Activated CD4-positive, alpha-beta T cell treated with anti-CD3 and anti-CD28 coated beads, Interleukin-2, amount 10 ng/mL, durations not matched to agents 24 days and 14 days (primary cell): ENCODE measurements at regions not wholly inside any gene's neighbourhood (a gene's known extent, or its start where the extent isn't known, plus 50 kb on each side); places are given as distances from the start of the nearest gene placed in this dataset.
A peak's percentile ranks its signal among the peaks of the same experiment; 100 is the strongest.

Source experiments
- DNase-seq: peaks from one replicate; pipeline ENCODE4 v3.0.0; 2022
- H3K27ac Mint-ChIP-seq: one replicate; pipeline ENCODE4 v1.8.0; 2022; ENCODE audit warnings: mild to moderate bottlenecking, mixed read lengths
- H3K27me3 Mint-ChIP-seq: one replicate; pipeline ENCODE4 v1.8.0; 2022; ENCODE audit warnings: mixed read lengths
- H3K36me3 Mint-ChIP-seq: one replicate; pipeline ENCODE4 v1.8.0; 2022; ENCODE audit warnings: low read depth, mild to moderate bottlenecking, mixed read lengths
- H3K4me1 Mint-ChIP-seq: one replicate; pipeline ENCODE4 v1.8.0; 2021; ENCODE audit warnings: mixed read lengths
- H3K4me3 Mint-ChIP-seq: one replicate; pipeline ENCODE4 v1.8.0; 2022; ENCODE audit warnings: mild to moderate bottlenecking, moderate library complexity, mixed read lengths
- H3K9me3 Mint-ChIP-seq: one replicate; pipeline ENCODE4 v1.8.0; 2021; ENCODE audit warnings: mixed read lengths
- intact Hi-C: fragments of 100-400 bp; cut with micrococcal nuclease; formaldehyde crosslinking; loops from one replicate; pipeline ENCODE4 v1.15.1; 2023

DNA sequence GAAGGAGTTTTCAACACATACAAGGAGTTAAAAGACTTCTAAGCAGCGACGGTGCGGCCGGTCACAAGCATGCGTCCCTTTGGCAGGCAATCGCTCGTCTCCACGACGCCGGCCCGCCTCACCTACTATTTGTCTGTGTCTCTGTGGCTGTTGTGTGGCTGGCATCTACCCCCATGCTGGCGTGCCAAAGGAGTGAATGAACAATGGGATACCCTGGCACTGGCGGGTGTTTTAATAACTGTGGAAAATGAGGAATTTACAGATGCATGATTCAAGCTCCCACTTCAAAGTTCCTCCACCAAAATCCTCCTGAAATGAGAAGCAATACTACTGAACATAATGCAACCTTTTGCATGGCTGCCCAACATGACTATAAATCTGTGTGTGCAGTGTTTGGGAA is 176.6 kb downstream of the KLF5 start:
- H3K36me3 Mint-ChIP-seq: no peaks in the 10 kb centered on the region
- H3K27ac Mint-ChIP-seq: no peak overlapping the region

DNA sequence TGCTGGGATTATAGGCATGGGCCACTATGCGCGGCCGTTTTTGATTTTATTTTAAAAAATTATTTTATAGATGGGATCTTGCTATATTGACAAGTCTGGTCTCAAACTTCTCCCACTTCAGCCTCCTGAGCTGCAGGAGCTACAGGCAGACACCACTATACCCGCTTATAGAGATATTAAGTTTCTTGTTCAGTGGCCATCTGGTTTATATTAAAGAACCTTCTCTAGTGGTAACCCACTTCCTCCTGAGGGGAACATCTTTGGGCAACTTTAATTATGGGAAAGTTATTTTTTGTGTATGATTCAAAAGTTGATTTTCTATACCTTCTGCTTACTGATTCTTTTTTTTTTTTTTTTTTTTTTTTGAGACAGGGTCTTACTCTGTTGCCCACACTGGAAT is 172.7 kb downstream of the KLF5 start:
- Mint-ChIP-seq H3K36me3 (no peaks in the 10 kb centered on the region), H3K27me3 (peaks cover 3% of the 10 kb centered on the region), H3K9me3 (peaks cover 8% of the 10 kb centered on the region), H3K27ac (no peak overlapping the region), H3K4me1 (peaks cover 18% of the 10 kb centered on the region), H3K4me3 (no peak overlapping the region)
- intact Hi-C loops: no loop called here
- no peak for DNase-seq

More for the DNA sequence above, 176.6 kb downstream of the KLF5 start:
- no peak for DNase-seq
- Mint-ChIP-seq H3K4me3 (no peak overlapping the region), H3K4me1 (peaks cover 8% of the 10 kb centered on the region), H3K27me3 (peaks cover 3% of the 10 kb centered on the region), H3K9me3 (no peaks in the 10 kb centered on the region)
- intact Hi-C loops: no loop called here

DNA sequence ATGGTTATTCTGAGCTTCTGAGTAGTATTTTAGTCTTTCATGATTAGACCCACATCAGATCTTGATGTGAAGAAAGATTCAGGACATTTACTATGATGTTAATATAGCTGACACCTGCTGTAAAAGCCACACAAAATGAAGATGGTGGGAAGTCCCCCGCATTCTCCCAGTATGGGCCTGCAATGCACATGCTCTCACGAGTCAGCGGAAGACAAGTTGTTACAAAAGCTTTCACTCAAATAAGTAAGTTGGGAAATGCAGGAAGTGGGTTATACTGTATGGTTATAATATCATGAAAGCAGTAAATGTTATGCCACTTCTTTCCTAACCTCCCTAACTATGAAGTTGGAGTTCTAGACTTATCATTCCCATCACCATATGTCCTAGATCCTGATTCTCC is 171.9 kb downstream of the KLF5 start:
- intact Hi-C loops: no loop called here
- peaks cover 11% of the 10 kb centered on the region for H3K9me3 Mint-ChIP-seq
- DNase-seq: peak; percentile 70

DNA sequence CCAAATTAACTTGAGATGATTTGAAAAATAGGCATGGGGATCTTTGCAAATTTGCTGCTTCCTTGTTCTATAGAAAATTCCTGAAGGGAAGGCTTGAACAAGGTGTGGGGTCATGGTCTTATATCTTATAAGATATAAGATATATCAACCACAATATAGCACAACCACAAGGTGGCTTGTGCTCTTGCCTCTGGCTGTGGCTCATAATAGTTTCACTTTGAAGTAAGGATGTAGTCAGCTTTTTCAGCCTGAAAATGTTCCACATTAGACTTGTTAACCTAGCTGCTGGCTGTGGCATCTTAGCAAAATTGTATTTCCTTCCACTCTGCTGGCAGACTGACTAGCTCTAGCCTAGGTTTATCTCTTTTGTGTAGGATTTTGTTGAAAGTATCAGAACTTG is 169.7 kb downstream of the KLF5 start:
- Mint-ChIP-seq H3K27ac (no peak overlapping the region), H3K27me3 (peaks cover 4% of the 10 kb centered on the region), H3K9me3 (peaks cover 11% of the 10 kb centered on the region), H3K36me3 (no peaks in the 10 kb centered on the region), H3K4me1 (peaks cover 27% of the 10 kb centered on the region), H3K4me3 (no peak overlapping the region)
- intact Hi-C loops: loop anchor here (2.0 to 5.0 kb wide), 2 partner anchors 44 to 480 kb away; no protein-coding TSS in a partner anchor
- peak; percentile 78 for DNase-seq

More for the DNA sequence above, 171.9 kb downstream of the KLF5 start:
- Mint-ChIP-seq H3K36me3 (no peaks in the 10 kb centered on the region), H3K27ac (no peak overlapping the region), H3K27me3 (peaks cover 4% of the 10 kb centered on the region), H3K4me1 (peaks cover 18% of the 10 kb centered on the region), H3K4me3 (no peak overlapping the region)

DNA sequence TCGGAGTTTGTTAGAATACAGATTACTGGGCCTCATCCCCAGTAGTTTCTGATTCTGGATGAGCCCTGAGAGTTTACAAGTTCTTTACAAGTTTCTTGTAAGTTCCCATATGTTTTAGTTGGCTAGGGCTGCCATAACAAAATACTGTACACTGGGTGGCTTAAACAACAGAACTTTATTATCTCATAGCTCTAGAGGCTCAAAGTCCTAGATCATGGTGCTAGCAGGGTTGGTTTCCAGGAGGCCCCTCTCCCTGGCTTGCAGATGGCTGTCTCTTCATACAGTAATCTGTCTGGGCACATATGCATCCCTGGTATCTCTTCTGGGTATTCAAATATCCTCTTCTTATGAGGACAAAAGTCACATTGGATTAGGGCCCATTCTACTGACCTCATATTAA is 167.2 kb downstream of the KLF5 start:
- Mint-ChIP-seq H3K36me3 (no peaks in the 10 kb centered on the region), H3K27me3 (peaks cover 8% of the 10 kb centered on the region), H3K27ac (no peak overlapping the region), H3K4me1 (peaks cover 30% of the 10 kb centered on the region), H3K4me3 (no peak overlapping the region), H3K9me3 (peaks cover 11% of the 10 kb centered on the region)
- intact Hi-C loops: loop anchor here (2.0 to 5.0 kb wide), 2 partner anchors 46 to 489 kb away; no protein-coding TSS in a partner anchor
- no peak for DNase-seq

DNA sequence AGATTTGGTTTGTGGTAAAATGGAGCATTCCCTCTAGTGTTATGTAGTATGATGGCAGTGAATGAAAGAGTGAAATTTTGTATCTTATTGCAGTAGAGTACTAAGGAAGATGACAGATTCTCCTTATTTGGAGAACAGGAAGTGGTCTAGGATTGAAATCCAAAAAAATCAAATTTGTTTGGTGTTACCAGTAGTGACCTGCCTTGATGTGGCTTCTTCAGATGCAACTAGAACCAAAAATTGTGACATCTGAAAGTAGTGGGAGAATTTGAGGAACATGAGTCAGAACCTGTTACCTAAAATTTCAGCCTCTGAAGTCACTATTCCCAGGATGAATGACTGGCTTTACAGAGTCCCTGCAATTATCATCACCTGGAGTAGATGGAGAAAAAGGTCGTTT is 165.9 kb downstream of the KLF5 start:
- no peak for DNase-seq
- peak overlapping the region; percentile 6 for H3K27ac Mint-ChIP-seq
- peaks cover 21% of the 10 kb centered on the region for H3K4me1 Mint-ChIP-seq
- peaks cover 11% of the 10 kb centered on the region for H3K27me3 Mint-ChIP-seq
- peaks cover 11% of the 10 kb centered on the region for H3K9me3 Mint-ChIP-seq
- H3K36me3 Mint-ChIP-seq: no peaks in the 10 kb centered on the region
- H3K4me3 Mint-ChIP-seq: no peak overlapping the region
- intact Hi-C loops: loop anchor here (2.0 to 5.0 kb wide), 2 partner anchors 48 to 490 kb away; no protein-coding TSS in a partner anchor

DNA sequence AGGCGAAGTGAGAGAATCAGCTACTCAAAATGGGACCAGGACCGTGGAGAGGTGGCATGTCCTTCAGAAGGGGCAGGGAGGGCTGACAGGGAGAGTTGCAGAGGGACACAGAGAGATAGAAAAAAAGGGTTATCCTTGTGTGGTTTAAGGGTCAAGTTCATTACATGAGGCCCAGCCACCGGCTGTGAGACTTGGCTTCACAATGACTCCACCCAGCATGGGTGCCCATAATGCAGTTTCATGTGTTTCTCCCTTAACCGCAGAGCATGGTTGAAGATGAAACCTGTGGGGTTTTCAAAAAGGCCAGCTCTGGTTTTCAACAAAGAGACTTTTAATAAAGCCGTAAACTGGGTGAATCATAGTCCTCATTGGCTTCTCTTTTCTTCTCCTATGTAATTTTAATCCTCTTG is 164.6 kb downstream of the KLF5 start:
- peaks cover 15% of the 10 kb centered on the region for H3K4me1 Mint-ChIP-seq
- intact Hi-C loops: no loop called here
- no peaks in the 10 kb centered on the region for H3K36me3 Mint-ChIP-seq
- H3K27me3 Mint-ChIP-seq: peaks cover 16% of the 10 kb centered on the region
- no peak overlapping the region for H3K27ac Mint-ChIP-seq
- H3K4me3 Mint-ChIP-seq: no peak overlapping the region
- peaks cover 11% of the 10 kb centered on the region for H3K9me3 Mint-ChIP-seq
- DNase-seq: peak; percentile 70

DNA sequence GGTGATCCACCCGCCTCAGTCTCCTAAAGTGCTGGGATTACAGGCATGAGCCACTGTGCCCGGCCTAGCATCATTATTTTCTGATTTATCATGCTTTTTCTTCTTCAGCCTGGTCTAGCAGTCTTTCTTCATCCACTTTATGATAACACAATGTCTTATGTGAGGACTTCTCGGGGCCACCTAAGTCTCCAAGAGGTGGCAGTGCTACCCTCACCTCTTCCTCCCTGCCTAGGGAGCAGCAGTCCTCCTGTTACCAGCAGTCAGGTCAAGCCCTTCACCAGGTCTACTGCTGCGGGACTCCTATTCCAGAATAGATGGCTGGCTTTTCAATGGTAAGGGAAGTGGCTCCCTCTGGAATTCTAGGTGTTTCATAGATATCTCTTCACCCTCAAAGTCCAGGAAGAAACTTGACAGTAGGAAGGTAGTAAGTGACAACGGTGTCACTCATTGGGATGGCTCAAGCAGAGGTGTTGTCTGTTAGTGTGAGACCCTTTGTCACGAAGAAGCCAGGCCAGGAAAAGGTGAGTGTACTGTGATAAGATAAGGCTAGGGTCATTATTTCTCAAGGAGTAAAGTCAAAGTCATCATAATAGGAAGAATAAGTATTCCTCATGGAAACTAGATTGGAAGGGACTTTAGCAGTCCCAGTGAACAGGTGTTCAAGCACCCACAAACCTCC is 164.0 kb downstream of the KLF5 start:
- Mint-ChIP-seq H3K36me3 (no peaks in the 10 kb centered on the region), H3K27ac (no peak overlapping the region), H3K27me3 (peaks cover 16% of the 10 kb centered on the region), H3K4me1 (peaks cover 15% of the 10 kb centered on the region), H3K4me3 (no peak overlapping the region), H3K9me3 (peaks cover 8% of the 10 kb centered on the region)
- DNase-seq: no peak
- intact Hi-C loops: no loop called here

DNA sequence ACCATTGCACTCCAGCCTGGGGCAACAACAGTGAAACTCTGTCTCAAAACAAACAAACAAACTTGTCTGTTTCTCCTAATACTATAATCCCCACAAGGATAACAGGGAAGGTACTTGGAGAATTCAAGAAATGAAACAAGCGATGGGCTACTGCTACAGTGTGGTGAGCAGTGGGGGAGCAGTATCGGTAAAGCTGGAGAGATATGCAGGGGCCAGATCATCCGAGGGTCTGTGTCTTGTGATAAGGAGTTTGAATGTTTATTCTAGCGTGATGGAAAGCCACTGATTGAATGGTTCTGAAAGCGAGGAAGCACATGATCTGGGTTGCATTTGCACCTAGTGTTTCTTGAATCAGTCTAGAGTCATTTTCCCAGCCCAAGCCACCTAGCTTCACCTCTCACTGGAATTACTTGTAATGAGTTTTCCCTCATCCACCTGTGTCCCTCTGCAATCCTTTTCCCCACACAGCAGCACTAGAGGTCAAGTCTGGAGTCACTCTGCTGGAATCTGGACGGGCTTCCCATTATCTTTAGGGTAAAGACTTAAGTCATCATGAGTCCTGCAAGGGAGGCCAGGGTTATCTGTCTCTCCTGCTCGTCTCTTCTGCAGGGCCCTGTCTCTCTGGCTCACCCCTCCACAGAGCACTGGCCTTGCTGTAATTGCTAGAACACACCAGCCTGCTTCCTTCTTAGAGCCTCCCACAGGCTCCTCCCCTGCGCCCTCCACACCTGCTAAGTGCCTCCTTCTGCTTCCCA is 162.3 kb downstream of the KLF5 start:
- intact Hi-C loops: no loop called here

DNA sequence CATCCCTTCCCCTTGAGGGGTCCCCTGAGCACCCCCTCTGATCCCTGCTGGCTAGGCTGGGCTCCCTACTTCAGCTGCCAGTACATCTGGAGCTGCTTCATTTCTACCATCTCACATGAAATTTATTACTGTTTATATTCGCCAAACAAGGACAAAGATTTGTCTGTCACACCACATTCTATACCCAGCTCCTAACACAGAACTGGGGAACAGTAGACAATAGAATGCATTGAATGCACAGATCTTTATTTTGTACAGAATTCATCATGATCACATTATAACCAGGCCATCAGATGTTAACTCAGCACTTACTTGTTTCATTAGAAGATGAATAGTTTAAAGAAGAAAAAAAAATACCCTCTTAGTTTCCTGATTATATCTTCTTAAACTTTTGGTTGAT is 159.4 kb downstream of the KLF5 start:
- H3K36me3 Mint-ChIP-seq: no peaks in the 10 kb centered on the region
- H3K4me3 Mint-ChIP-seq: no peak overlapping the region
- no peak for DNase-seq
- H3K4me1 Mint-ChIP-seq: peaks cover 3% of the 10 kb centered on the region
- peaks cover 27% of the 10 kb centered on the region for H3K27me3 Mint-ChIP-seq
- intact Hi-C loops: no loop called here
- H3K27ac Mint-ChIP-seq: no peak overlapping the region
- H3K9me3 Mint-ChIP-seq: no peaks in the 10 kb centered on the region

More for the DNA sequence above, 162.3 kb downstream of the KLF5 start:
- peaks cover 15% of the 10 kb centered on the region for H3K4me1 Mint-ChIP-seq
- DNase-seq: no peak
- H3K4me3 Mint-ChIP-seq: no peak overlapping the region
- H3K36me3 Mint-ChIP-seq: no peaks in the 10 kb centered on the region
- peaks cover 19% of the 10 kb centered on the region for H3K27me3 Mint-ChIP-seq
- no peaks in the 10 kb centered on the region for H3K9me3 Mint-ChIP-seq
- H3K27ac Mint-ChIP-seq: no peak overlapping the region

DNA sequence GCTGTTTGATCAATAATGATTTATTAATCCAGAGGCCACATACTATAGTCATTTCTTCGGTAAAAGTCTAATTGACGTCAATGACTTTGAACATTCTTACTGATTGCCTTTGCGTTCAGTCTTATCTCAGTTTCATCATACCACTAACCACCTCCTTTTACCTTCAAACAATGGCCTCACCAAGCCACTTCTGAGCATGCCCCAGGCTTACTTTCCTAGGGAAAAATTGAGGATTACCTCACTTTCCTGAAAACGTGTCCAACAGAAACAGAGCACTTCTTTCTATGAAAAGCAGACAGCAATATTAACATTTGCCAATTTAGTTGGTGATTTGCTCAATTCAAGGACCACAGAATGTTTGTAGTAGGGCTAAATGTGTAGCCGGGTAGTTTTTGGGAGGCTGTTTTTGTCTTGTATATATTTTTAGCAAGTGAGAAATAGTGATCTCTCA is 157.6 kb downstream of the KLF5 start:
- H3K36me3 Mint-ChIP-seq: no peaks in the 10 kb centered on the region
- no peak for DNase-seq

DNA sequence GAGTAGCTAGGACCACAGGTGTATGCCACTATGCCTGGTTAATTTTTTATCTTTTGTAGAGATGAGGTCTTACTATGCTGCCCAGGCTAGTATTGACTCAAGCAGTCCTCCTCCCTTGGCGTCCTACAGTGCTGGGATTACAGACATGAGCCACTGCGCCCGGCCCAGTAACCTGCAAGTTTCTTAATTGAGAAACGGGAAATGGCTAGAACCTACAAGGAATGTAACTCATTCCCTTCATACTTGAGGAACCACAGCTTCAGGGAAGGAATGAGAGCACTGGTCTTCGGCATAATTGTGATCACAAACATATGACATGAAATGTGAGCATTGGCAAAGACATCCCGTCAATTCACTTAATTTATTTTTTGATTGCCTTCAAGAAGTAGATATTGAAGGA is 157.0 kb downstream of the KLF5 start:
- Mint-ChIP-seq H3K27me3 (peaks cover 21% of the 10 kb centered on the region), H3K4me3 (no peak overlapping the region), H3K9me3 (no peaks in the 10 kb centered on the region), H3K27ac (no peak overlapping the region), H3K36me3 (no peaks in the 10 kb centered on the region), H3K4me1 (peaks cover 2% of the 10 kb centered on the region)
- intact Hi-C loops: no loop called here
- no peak for DNase-seq

More for the DNA sequence above, 157.6 kb downstream of the KLF5 start:
- H3K27ac Mint-ChIP-seq: no peak overlapping the region
- peaks cover 27% of the 10 kb centered on the region for H3K27me3 Mint-ChIP-seq
- intact Hi-C loops: no loop called here
- H3K4me1 Mint-ChIP-seq: peaks cover 2% of the 10 kb centered on the region
- no peak overlapping the region for H3K4me3 Mint-ChIP-seq
- no peaks in the 10 kb centered on the region for H3K9me3 Mint-ChIP-seq

DNA sequence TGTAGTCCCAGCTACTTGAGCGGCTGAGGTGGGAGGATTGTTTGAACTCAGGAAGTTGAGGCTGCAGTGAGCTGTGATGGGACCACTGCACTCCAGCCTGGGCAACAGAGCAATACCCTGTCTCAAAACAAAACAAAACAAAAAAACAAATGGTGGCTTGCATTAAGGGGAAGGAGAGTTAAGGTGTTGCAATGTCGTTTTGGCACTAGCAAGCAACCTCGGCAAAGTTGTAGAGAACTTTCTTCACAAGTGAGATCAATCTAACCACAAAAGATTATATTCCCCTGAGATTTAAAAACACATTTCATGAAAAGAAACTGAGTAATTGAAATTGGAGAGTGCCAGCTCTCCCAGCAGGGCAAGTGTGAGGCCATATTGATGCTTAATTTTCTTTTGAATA is 153.7 kb downstream of the KLF5 start:
- Mint-ChIP-seq H3K27ac (no peak overlapping the region), H3K36me3 (no peaks in the 10 kb centered on the region), H3K4me3 (no peak overlapping the region), H3K4me1 (peaks cover 2% of the 10 kb centered on the region), H3K27me3 (peaks cover 18% of the 10 kb centered on the region), H3K9me3 (no peaks in the 10 kb centered on the region)
- no peak for DNase-seq
- intact Hi-C loops: no loop called here

DNA sequence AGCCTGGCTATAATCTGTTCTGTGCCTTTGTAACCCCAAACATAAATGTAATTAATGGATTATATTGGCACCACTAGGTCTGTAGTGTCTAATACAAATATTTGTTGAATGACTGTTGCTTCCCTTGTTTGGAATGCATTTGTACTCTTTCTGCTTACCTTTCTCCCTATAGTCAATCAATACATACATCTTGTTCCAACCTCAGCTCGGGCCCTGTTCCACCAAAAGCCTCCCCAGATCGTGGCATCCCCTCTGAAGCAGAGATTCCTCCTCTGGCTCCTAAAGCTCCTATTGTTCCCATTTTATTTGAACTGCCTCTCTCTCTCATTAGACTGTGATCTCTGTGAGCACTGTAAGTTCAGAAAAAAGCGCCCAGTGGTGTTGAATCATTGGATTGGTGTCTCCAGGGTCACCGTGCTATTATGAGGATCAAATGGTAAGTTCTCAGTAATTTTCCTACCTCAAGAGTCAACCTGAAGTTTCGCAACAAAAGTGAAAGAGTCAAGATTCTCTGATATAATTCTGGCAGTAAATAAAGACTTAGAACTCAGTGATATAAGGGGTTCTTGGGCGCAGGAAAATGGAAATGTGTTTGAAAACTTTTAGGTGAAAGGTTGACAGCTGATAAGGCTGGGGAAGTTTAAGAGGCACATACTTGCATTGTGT is 151.5 kb downstream of the KLF5 start:
- no peaks in the 10 kb centered on the region for H3K9me3 Mint-ChIP-seq
- H3K36me3 Mint-ChIP-seq: no peaks in the 10 kb centered on the region
- no peak overlapping the region for H3K4me3 Mint-ChIP-seq
- DNase-seq: no peak
- intact Hi-C loops: no loop called here
- no peak overlapping the region for H3K27ac Mint-ChIP-seq
- H3K4me1 Mint-ChIP-seq: peaks cover 2% of the 10 kb centered on the region
- H3K27me3 Mint-ChIP-seq: peaks cover 17% of the 10 kb centered on the region
